Right atrium auricular region (tissue), 2 donors: ENCODE measurements at regions not wholly inside any gene's neighbourhood (a gene's known extent, or its start where the extent isn't known, plus 50 kb on each side); places are given as distances from the start of the nearest gene placed in this dataset.

Source experiments
- DNase-seq: peaks from one replicate; pipeline ENCODE4 v3.0.0-alpha.2; 2019; ENCODE audit warnings: low spot score
- H3K27ac ChIP-seq, 2 donors: fragments of 200-600 bp; sonication (generic); 1 replicate in 1 of 2; 2 replicates in 1 of 2; pipeline ENCODE4 v1.5.1; 2016 to 2019
- H3K27me3 ChIP-seq, 2 donors: fragments of 200-600 bp; sonication (generic); one replicate each; pipeline versions ENCODE4 v1.5.1 to v1.6.0; 2017 to 2019
- H3K36me3 ChIP-seq: fragments of 200-600 bp; sonication (generic); one replicate; pipeline ENCODE4 v1.5.1; 2016
- H3K4me1 ChIP-seq, 2 donors: fragments of 200-600 bp; sonication (generic); one replicate each; pipeline versions ENCODE4 v1.5.1 to v1.6.0; 2017 to 2019
- H3K4me3 ChIP-seq, 2 donors: fragments of 200-600 bp; sonication (generic); 1 replicate in 1 of 2; 2 replicates in 1 of 2; pipeline ENCODE4 v1.5.1; 2017 to 2019; ENCODE audit warnings: mild to moderate bottlenecking in 1 of 2, moderate library complexity in 1 of 2
- H3K9me3 ChIP-seq, 2 donors: fragments of 200-600 bp; sonication (generic); one replicate each; pipeline ENCODE4 v1.5.1; 2019
- CTCF ChIP-seq, 2 donors: fragments of 200-600 bp; sonication (generic); IDR thresholded peaks; one replicate each; pipeline ENCODE4 v1.5.1; 2019; ENCODE audit warnings: antibody characterized with exemption in 2 of 2

- Histone ChIP-seq H3K9me3 (peaks cover 0 to 8% of the 10 kb centered on the region in 2 donors), H3K4me3 (no peak overlapping the region), H3K27me3 (no peaks in the 10 kb centered on the region), H3K36me3 (no peaks in the 10 kb centered on the region), H3K27ac (no peak overlapping the region), H3K4me1 (no peaks in the 10 kb centered on the region)
- no peak for TF ChIP-seq CTCF (IDR thresholded peaks at IDR 0.05)
- no peak for DNase-seq
Measured at GRCh38 chr1:208866386-208866955, 622.3 kb upstream of the PLXNA2 start.

GRCh38 chr1:208868554-208868953, 624.4 kb upstream of the PLXNA2 start:
- no peaks in the 10 kb centered on the region for H3K27me3 ChIP-seq
- DNase-seq, result no peak
- TF ChIP-seq CTCF (IDR thresholded peaks at IDR 0.05), result no peak
- H3K27ac ChIP-seq, result no peak overlapping the region
- no peaks in the 10 kb centered on the region for H3K36me3 ChIP-seq
- H3K9me3 ChIP-seq, result peaks cover 0 to 12% of the 10 kb centered on the region in 2 donors
- no peak overlapping the region for H3K4me3 ChIP-seq
- no peaks in the 10 kb centered on the region for H3K4me1 ChIP-seq

GRCh38 chr1:208874915-208875314, 630.7 kb upstream of the PLXNA2 start:
- H3K27me3 ChIP-seq, result no peaks in the 10 kb centered on the region
- no peak for TF ChIP-seq CTCF (IDR thresholded peaks at IDR 0.05)
- peaks cover 0 to 13% of the 10 kb centered on the region in 2 donors for H3K9me3 ChIP-seq
- no peak for DNase-seq
- no peaks in the 10 kb centered on the region for H3K36me3 ChIP-seq
- no peaks in the 10 kb centered on the region for H3K4me1 ChIP-seq
- H3K4me3 ChIP-seq, result no peak overlapping the region
- H3K27ac ChIP-seq, result no peak overlapping the region

DNA sequence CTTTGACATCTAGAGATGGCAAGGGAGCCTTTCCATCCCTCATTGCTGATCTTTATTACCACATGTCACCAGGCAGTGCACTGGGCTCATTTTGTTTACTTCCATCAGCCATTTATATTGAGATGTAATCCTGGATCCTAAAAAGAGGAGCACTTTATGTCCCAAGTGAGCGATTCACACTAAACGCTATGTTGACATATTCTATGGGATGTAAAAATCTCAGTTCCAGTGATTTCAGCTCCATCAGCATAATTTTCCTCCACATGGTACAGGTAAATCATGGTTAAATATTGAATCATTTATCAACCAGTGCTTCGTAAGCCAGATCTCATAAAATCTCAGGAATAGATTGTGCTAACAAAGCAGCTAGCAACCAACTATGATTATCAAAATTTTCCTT, 634.8 kb upstream of the PLXNA2 start:
- H3K4me3 ChIP-seq, result no peak overlapping the region
- H3K36me3 ChIP-seq, result no peaks in the 10 kb centered on the region
- H3K4me1 ChIP-seq, result no peaks in the 10 kb centered on the region
- no peak overlapping the region for H3K27ac ChIP-seq
- H3K27me3 ChIP-seq, result no peaks in the 10 kb centered on the region
- DNase-seq, result no peak
- TF ChIP-seq CTCF (IDR thresholded peaks at IDR 0.05), result no peak
- no peaks in the 10 kb centered on the region for H3K9me3 ChIP-seq

GRCh38 chr1:208880433-208881100, 636.4 kb upstream of the PLXNA2 start:
- Histone ChIP-seq H3K4me3 (no peak overlapping the region), H3K4me1 (no peaks in the 10 kb centered on the region), H3K36me3 (no peaks in the 10 kb centered on the region), H3K27me3 (no peaks in the 10 kb centered on the region), H3K9me3 (no peaks in the 10 kb centered on the region), H3K27ac (no peak overlapping the region)
- TF ChIP-seq CTCF (IDR thresholded peaks at IDR 0.05), result no peak
- DNase-seq, result no peak

DNA sequence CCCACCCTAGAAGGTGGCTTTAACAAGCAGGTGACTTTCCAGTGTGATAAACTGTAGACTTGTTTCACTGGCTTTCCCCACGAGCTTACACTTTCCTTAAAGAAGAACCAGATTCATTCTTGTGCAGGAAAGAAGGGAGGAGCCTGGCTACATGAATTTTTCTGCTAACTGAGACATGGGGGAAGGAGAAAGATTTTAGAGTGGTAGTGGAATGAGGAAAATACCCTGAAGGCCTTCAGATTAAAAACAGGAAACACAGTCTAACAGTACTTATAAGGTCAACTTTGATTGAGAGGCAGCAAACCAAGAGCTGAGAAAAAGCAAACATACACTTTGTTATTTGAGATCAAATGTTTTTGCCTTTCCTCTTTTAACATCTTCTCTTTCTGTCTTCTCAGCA, 640.9 kb upstream of the PLXNA2 start:
- Histone ChIP-seq H3K9me3 (no peaks in the 10 kb centered on the region), H3K36me3 (no peaks in the 10 kb centered on the region), H3K4me1 (no peaks in the 10 kb centered on the region), H3K27me3 (no peaks in the 10 kb centered on the region), H3K4me3 (no peak overlapping the region), H3K27ac (no peak overlapping the region)
- DNase-seq, result no peak
- no peak for TF ChIP-seq CTCF (IDR thresholded peaks at IDR 0.05)
